Mesenchymal stem cell (in vitro differentiated cells and primary cell): ENCODE measurements at regions not wholly inside any gene's neighbourhood (a gene's known extent, or its start where the extent isn't known, plus 50 kb on each side); places are given as distances from the start of the nearest gene placed in this dataset.

ENCODE experiments used
- DNase-seq: peaks from one replicate; pipeline ENCODE4 v3.0.0-alpha.2; 2013
- H2AFZ ChIP-seq: one replicate; pipeline ENCODE4 v1.6.1; 2013; ENCODE audit warnings: low read depth, mild to moderate bottlenecking, control low read depth, inconsistent platforms, low read length, moderate library complexity
- H2AK5ac ChIP-seq: 2 replicates; pipeline ENCODE4 v1.6.1; 2013; ENCODE audit warnings: low read length, moderate library complexity, mild to moderate bottlenecking, inconsistent platforms; ENCODE audit not compliant: severe bottlenecking
- H2BK120ac ChIP-seq: one replicate; pipeline ENCODE4 v1.6.1; 2013; ENCODE audit warnings: low read depth, mild to moderate bottlenecking, inconsistent platforms, low read length, moderate library complexity
- H2BK12ac ChIP-seq, 2 experiments: one replicate each; pipeline ENCODE4 v1.6.1; 2013; ENCODE audit warnings: inconsistent platforms in 2 of 2, low read length in 2 of 2, mild to moderate bottlenecking in 2 of 2, moderate library complexity in 2 of 2, control low read depth in 1 of 2
- H2BK15ac ChIP-seq: one replicate; pipeline ENCODE4 v1.6.1; 2013; ENCODE audit warnings: mild to moderate bottlenecking, low read depth, inconsistent platforms; ENCODE audit not compliant: poor library complexity, severe bottlenecking
- H2BK5ac ChIP-seq: 2 replicates; pipeline ENCODE4 v1.6.1; 2013; ENCODE audit warnings: low read depth, mild to moderate bottlenecking, low read length, control low read depth, inconsistent platforms; ENCODE audit not compliant: poor library complexity, severe bottlenecking
- H3K14ac ChIP-seq, 2 experiments: one replicate each; pipeline ENCODE4 v1.6.1; 2013; ENCODE audit warnings: inconsistent platforms in 2 of 2, low read length in 2 of 2, control low read depth in 1 of 2, mild to moderate bottlenecking in 1 of 2, moderate library complexity in 1 of 2
- H3K18ac ChIP-seq, 2 experiments: one replicate each; pipeline ENCODE4 v1.6.1; 2013; ENCODE audit warnings: inconsistent platforms in 2 of 2, low read length in 2 of 2, control low read depth in 1 of 2, low read depth in 1 of 2, mild to moderate bottlenecking in 1 of 2
- H3K23ac ChIP-seq, 2 experiments: one replicate each; pipeline ENCODE4 v1.6.1; 2013; ENCODE audit warnings: inconsistent platforms in 2 of 2, low read length in 2 of 2, mild to moderate bottlenecking in 2 of 2, moderate library complexity in 2 of 2, control low read depth in 1 of 2
- H3K27ac ChIP-seq: 2 replicates; pipeline ENCODE4 v1.5.1; 2013; ENCODE audit warnings: mild to moderate bottlenecking, moderate library complexity, low read length, control low read depth, inconsistent platforms; ENCODE audit not compliant: poor library complexity, severe bottlenecking
- H3K27me3 ChIP-seq, 2 experiments: 2 replicates each; pipeline versions ENCODE4 v1.6.1 to v1.7.0; 2013; ENCODE audit warnings: low read length in 2 of 2, mild to moderate bottlenecking in 2 of 2, moderate library complexity in 2 of 2, control low read depth in 1 of 2, inconsistent platforms in 1 of 2; ENCODE audit not compliant: control insufficient read depth in 1 of 2, insufficient read depth in 1 of 2
- H3K36me3 ChIP-seq, 2 experiments: 2 replicates each; pipeline versions ENCODE4 v1.6.1 to v1.7.0; 2013; ENCODE audit warnings: low read length in 2 of 2, control low read depth in 1 of 2, inconsistent platforms in 1 of 2, low read depth in 1 of 2, mild to moderate bottlenecking in 1 of 2; ENCODE audit not compliant: insufficient read depth in 2 of 2, control insufficient read depth in 1 of 2
- H3K4ac ChIP-seq, 2 experiments: one replicate each; pipeline ENCODE4 v1.6.1; 2013; ENCODE audit warnings: inconsistent platforms in 2 of 2, low read length in 2 of 2, mild to moderate bottlenecking in 2 of 2, moderate library complexity in 2 of 2, control low read depth in 1 of 2, low read depth in 1 of 2
- H3K4me1 ChIP-seq: 2 replicates; pipeline ENCODE4 v1.6.1; 2013; ENCODE audit warnings: low read depth, low read length, control low read depth; ENCODE audit not compliant: control insufficient read depth, insufficient read depth
- H3K4me2 ChIP-seq: 2 replicates; pipeline ENCODE4 v1.6.1; 2013; ENCODE audit warnings: low read length, mild to moderate bottlenecking, inconsistent platforms; ENCODE audit not compliant: poor library complexity, severe bottlenecking
- H3K4me3 ChIP-seq, 2 experiments: 2 replicates each; pipeline versions ENCODE4 v1.5.1 to v1.7.0; 2013; ENCODE audit warnings: low read length in 2 of 2, mild to moderate bottlenecking in 2 of 2, control low read depth in 1 of 2, low read depth in 1 of 2; ENCODE audit not compliant: insufficient read depth in 1 of 2
- H3K79me1 ChIP-seq: replicated peaks from 2 replicates; pipeline ENCODE4 v1.6.1; 2013; ENCODE audit warnings: mild to moderate bottlenecking, control low read depth, low read length, inconsistent platforms; ENCODE audit not compliant: poor library complexity, severe bottlenecking
- H3K9ac ChIP-seq: 2 replicates; pipeline ENCODE4 v1.7.0; 2013; ENCODE audit warnings: mild to moderate bottlenecking, low read length, moderate library complexity
- H3K9me3 ChIP-seq: 2 replicates; pipeline ENCODE4 v1.7.0; 2013; ENCODE audit warnings: mild to moderate bottlenecking, low read length; ENCODE audit not compliant: control insufficient read depth
- H4K8ac ChIP-seq: one replicate; pipeline ENCODE4 v1.6.1; 2013; ENCODE audit warnings: inconsistent platforms, mild to moderate bottlenecking, low read length, moderate library complexity
- H4K91ac ChIP-seq: one replicate; pipeline ENCODE4 v1.6.1; 2013; ENCODE audit warnings: mild to moderate bottlenecking, low read length, inconsistent platforms
- WGBS: methylation state at CpG from one replicate; pipeline ENCODE4 v1.1.7; 2013; ENCODE audit warnings: mixed read lengths; 5-methylcytosine and 5-hydroxymethylcytosine counted together

- no peaks in the 10 kb centered on the region for H3K36me3 ChIP-seq
- 64% methylated on average over 2 of the region's 5 CpGs for WGBS
- peaks cover 8% of the 10 kb centered on the region for H3K9me3 ChIP-seq
- no peaks in the 10 kb centered on the region for H3K79me1 ChIP-seq
- H2AK5ac ChIP-seq: no peak overlapping the region
- peak overlapping the region; percentile 29 for H2AFZ ChIP-seq
- no peak overlapping the region for H3K4me2 ChIP-seq
- H3K18ac ChIP-seq: no peak overlapping the region
- H3K27me3 ChIP-seq: no peaks in the 10 kb centered on the region
- no peak overlapping the region for H4K91ac ChIP-seq
- no peak overlapping the region for H3K27ac ChIP-seq
- no peak overlapping the region for H4K8ac ChIP-seq
- H3K4ac ChIP-seq: no peak overlapping the region
- no peak overlapping the region for H2BK5ac ChIP-seq
- DNase-seq: no peak
- no peak overlapping the region for H2BK120ac ChIP-seq
- H2BK15ac ChIP-seq: no peak overlapping the region
- H3K14ac ChIP-seq: no peak overlapping the region
- H2BK12ac ChIP-seq: no peak overlapping the region
- no peak overlapping the region for H3K4me3 ChIP-seq
- H3K9ac ChIP-seq: no peak overlapping the region
- no peaks in the 10 kb centered on the region for H3K4me1 ChIP-seq
- no peak overlapping the region for H3K23ac ChIP-seq
These were observed 380.2 kb downstream of the RWDD3 start for GRCh38 chr1:95614197-95614596.

GRCh38 chr1:95615421-95615820, 381.4 kb downstream of the RWDD3 start:
- H3K9ac ChIP-seq: no peak overlapping the region
- H4K91ac ChIP-seq: no peak overlapping the region
- peaks cover 5% of the 10 kb centered on the region for H3K9me3 ChIP-seq
- no peak overlapping the region for H2BK12ac ChIP-seq
- 86% methylated on average over 2 of the region's 3 CpGs for WGBS
- H2BK5ac ChIP-seq: no peak overlapping the region
- no peak overlapping the region for H3K23ac ChIP-seq
- no peak overlapping the region for H3K4ac ChIP-seq
- no peak overlapping the region for H2BK120ac ChIP-seq
- H4K8ac ChIP-seq: no peak overlapping the region
- no peaks in the 10 kb centered on the region for H3K27me3 ChIP-seq
- no peak overlapping the region for H3K27ac ChIP-seq
- no peak overlapping the region for H2AK5ac ChIP-seq
- H3K4me3 ChIP-seq: no peak overlapping the region
- no peak overlapping the region for H2AFZ ChIP-seq
- H2BK15ac ChIP-seq: no peak overlapping the region
- no peaks in the 10 kb centered on the region for H3K4me1 ChIP-seq
- no peaks in the 10 kb centered on the region for H3K79me1 ChIP-seq
- no peak for DNase-seq
- no peak overlapping the region for H3K18ac ChIP-seq
- H3K36me3 ChIP-seq: no peaks in the 10 kb centered on the region
- no peak overlapping the region for H3K14ac ChIP-seq
- no peak overlapping the region for H3K4me2 ChIP-seq

GRCh38 chr1:95620076-95620475, 386.1 kb downstream of the RWDD3 start:
- no peak for DNase-seq

GRCh38 chr1:95622609-95623008, 388.6 kb downstream of the RWDD3 start:
- Histone ChIP-seq H3K4me2 (no peak overlapping the region), H3K27ac (no peak overlapping the region), H4K91ac (no peak overlapping the region)

More at GRCh38 chr1:95620076-95620475, 386.1 kb downstream of the RWDD3 start:
- no peak overlapping the region for H2AK5ac ChIP-seq
- no peaks in the 10 kb centered on the region for H3K79me1 ChIP-seq
- H3K27ac ChIP-seq: no peak overlapping the region
- H3K9me3 ChIP-seq: peaks cover 2% of the 10 kb centered on the region
- H3K18ac ChIP-seq: no peak overlapping the region
- no peaks in the 10 kb centered on the region for H3K27me3 ChIP-seq
- H3K4ac ChIP-seq: no peak overlapping the region
- H4K91ac ChIP-seq: no peak overlapping the region
- H3K4me2 ChIP-seq: no peak overlapping the region
- H2BK5ac ChIP-seq: no peak overlapping the region
- no peak overlapping the region for H3K9ac ChIP-seq
- no peak overlapping the region for H4K8ac ChIP-seq
- H3K36me3 ChIP-seq: no peaks in the 10 kb centered on the region
- no peaks in the 10 kb centered on the region for H3K4me1 ChIP-seq
- H2BK120ac ChIP-seq: no peak overlapping the region
- no peak overlapping the region for H3K23ac ChIP-seq
- H3K14ac ChIP-seq: no peak overlapping the region
- no peak overlapping the region for H2BK12ac ChIP-seq
- H2BK15ac ChIP-seq: no peak overlapping the region
- H2AFZ ChIP-seq: no peak overlapping the region
- H3K4me3 ChIP-seq: no peak overlapping the region
- 96% methylated on average over 5 of the region's 5 CpGs for WGBS

More at GRCh38 chr1:95622609-95623008, 388.6 kb downstream of the RWDD3 start:
- H2AFZ ChIP-seq: no peak overlapping the region
- H2AK5ac ChIP-seq: no peak overlapping the region
- H3K23ac ChIP-seq: no peak overlapping the region
- H2BK5ac ChIP-seq: no peak overlapping the region
- no peaks in the 10 kb centered on the region for H3K36me3 ChIP-seq
- 72% methylated on average over 5 of the region's 5 CpGs for WGBS
- no peak overlapping the region for H3K18ac ChIP-seq
- H3K27me3 ChIP-seq: no peaks in the 10 kb centered on the region
- no peak overlapping the region for H3K9ac ChIP-seq
- H3K4me1 ChIP-seq: no peaks in the 10 kb centered on the region
- no peak overlapping the region for H3K4ac ChIP-seq
- H3K14ac ChIP-seq: no peak overlapping the region
- no peak for DNase-seq
- no peak overlapping the region for H2BK15ac ChIP-seq
- peaks cover 5% of the 10 kb centered on the region for H3K9me3 ChIP-seq
- no peak overlapping the region for H2BK120ac ChIP-seq
- H4K8ac ChIP-seq: no peak overlapping the region
- H3K79me1 ChIP-seq: no peaks in the 10 kb centered on the region
- no peak overlapping the region for H3K4me3 ChIP-seq
- H2BK12ac ChIP-seq: no peak overlapping the region
